DMS53 treated with DMSO at 0.1 percent for 48 hours (cell line): ENCODE measurements at regions not wholly inside any gene's neighbourhood (a gene's known extent, or its start where the extent isn't known, plus 50 kb on each side); places are given as distances from the start of the nearest gene placed in this dataset.
"Not testable (repeated sequence)": the region's sequence is repeated elsewhere in the genome, so short reads cannot be mapped to it uniquely, and the experiment has no call there.

ENCODE experiments used
- DNase-seq: peaks from one replicate; lab custom pipeline; 2025; ENCODE audit not compliant: unreplicated experiment; lab: John Stamatoyannopoulos, UW

DNA sequence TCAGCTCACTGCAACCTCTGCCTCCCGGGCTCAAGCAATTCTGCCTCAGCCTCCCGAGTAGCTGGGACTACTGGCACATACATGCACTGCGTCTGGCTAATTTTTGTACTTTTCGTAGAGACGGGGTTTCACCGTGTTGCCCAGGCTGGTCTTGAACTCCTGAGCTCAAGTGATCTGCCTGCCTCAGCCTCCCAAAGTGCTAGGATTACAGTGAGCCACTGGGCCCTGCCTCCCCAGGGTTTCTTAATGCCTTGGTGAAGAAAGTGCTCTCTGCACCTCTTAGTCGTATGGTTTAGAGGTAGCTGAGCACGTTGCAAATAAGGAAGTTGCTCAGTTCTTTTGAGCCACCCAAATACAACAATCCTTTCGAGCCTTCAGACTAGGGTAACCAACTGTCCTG is 1098.5 kb downstream of the TBC1D22A start:
- not testable (repeated sequence) for DNase-seq

DNA sequence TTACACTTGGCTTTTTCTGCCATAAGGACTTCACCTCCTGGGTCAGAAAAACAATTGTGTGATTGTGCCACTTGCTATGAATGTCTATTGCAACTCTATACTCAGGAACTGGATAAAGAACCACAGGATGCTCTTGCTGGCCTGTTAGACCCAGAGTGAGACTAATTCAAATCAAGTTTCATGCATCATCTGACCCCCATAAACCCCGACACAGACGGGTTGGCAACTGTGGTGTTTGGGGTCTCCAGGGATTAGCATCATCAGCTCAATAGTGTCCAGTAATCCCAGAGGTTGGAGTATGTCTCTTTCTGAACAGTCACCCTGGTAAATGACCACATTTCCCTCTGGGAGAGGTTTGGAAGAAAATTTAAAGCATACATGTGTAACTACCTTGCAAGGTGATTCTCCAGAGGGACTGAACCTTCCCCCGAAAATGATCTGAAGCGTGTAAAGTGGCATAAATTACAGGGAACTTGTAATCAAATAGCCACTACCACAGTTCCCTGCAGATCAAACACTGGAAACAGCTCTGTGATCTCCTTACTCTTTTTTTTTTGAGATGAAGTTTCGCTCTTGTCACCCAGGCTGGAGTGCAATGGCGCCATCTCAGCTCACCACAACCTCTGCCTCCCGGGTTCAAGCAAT is 1097.6 kb downstream of the TBC1D22A start:
- DNase-seq, result no peak

DNA sequence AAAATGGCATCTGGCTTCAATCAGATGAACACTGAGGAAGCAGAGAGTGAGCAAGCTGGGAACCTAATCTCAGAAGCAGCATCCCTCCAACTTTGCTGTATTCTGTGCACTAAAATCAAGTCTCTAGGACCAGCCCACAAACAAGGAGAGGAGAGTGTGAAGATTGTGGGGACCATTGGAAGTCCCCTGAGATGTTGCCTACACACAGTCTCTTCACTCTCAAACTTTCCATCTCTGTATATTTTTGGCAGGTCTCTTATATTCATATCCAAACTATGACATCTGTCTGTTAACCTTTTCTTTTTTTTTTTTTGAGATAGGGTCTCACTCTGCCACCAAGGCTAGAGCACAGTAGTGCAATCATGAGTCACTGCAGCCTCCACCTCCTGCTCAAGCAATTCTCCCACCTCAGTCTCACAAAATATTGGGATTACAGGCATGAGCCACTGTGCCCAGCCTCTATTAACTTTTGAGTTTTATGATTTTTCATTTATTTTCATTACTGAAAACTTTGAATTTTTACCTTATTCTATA is 1096.4 kb downstream of the TBC1D22A start:
- no peak for DNase-seq

DNA sequence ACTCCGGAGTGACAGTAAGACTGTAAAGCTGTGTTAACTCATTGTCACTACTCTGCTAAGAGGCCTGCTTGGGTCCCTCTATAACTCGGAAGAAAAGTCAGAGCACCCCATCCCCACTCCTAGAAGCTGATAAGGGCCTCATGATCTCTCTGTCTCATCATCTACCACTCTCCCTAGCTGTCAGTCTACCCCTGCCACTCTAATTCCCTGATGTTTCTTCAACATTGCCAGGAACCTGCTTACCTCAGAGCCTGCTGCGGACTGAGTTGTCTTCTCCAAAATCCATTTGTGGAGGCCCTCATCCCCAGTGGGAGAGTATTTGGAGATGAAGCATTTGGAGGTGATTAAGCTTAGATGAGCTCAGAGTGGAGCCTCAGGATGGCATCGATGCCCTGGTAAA is 1092.2 kb downstream of the TBC1D22A start:
- DNase-seq, result no peak

DNA sequence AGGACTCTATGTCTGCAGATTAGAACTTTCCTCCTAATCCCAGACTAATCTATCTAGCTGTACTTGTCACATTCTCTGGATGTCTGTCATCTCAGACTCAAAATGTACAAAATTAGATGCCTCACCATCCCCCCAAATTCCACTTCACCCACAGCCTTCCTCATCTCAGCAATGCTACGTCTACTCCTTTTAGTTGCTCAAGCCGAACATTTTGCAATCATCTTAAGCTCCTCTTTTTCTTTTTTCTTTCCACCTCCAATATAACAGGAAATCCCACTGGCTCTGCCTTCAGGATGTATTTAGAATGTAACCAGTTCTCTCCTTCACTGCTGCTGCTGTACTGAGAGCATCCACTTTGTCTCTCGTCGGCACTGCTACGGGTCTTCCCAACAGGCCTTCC is 1091.8 kb downstream of the TBC1D22A start:
- DNase-seq, result no peak

DNA sequence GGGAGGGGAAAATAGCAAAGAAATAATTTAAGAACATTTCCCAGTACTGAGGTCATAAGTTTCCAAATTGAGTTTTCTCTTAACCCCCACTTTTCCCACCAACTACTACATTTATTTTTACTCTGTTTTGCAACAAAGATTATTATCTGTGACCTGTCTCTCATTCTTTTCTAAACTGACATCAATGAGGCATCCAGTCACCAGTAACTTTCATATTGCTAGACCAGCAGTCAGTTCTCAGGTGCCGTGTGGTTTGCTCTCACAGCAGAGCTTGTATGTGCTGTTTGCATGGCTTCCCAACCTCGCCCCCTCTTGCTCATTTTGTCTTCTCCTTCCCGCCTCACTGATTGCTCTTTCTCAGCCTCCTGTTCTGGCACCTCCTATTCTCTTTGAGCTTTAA is 1091.3 kb downstream of the TBC1D22A start:
- no peak for DNase-seq

DNA sequence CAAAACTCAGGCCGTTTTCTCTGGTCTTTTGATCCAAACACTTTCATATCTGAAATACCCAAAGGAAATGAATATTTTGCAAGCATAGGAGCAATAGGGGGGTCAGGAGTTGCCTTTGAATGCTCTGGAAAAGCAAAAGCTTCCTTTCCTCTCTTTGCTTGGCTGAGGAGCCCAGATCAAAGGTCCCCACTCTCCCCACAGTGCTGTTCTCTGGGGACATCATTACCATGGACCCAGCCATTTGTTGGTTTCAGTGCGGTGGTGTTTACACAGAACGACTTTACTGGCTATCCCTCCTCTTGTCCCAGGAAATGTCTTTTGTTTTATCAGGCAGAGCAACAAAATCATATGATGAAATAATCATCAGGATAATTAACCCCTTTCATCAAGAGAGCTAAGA is 1089.1 kb downstream of the TBC1D22A start:
- DNase-seq, result no peak

DNA sequence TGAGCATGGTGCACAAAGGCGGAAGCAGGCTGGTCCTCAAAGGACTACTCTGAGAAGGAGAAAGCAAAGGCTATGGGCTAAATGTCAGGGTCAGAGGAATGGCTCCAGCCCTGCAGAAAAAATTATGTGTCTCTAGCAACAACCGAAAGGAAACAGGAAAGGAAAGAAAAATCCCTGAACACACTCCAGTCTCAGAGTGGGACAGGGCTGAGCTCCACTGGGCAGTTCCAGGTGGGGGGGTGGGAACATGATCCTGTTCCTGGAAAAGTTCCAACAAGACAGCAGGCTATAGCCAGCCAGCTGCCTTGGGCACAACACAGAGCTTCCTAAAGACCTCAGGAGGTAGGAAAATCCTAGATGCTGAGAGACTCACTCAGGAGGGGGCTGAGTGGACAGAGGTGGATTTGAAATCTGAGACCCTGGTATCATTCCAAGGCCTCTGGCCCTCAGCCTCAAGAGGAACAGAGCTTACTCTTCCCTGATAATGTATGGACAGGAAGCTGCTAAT is 1088.2 kb downstream of the TBC1D22A start:
- DNase-seq, result no peak

DNA sequence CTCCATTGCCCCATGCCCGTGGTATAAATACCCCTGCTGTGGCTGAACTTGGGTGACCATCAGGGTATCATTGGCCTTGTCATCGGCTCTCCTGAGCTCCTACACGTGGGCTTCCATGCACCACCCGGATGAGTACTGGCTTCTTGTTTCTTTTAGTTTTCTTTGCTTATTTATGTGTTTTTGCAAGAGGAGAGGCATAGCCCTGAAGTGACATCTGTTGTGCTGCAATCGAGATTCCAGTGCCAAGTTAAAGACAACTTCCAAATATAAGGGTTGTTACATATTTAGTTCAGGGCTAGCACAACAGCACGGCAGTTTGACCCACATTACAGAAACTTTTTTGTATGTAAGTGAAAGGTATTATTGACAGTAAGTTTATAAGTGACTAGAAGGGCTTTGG is 1087.1 kb downstream of the TBC1D22A start:
- no peak for DNase-seq

DNA sequence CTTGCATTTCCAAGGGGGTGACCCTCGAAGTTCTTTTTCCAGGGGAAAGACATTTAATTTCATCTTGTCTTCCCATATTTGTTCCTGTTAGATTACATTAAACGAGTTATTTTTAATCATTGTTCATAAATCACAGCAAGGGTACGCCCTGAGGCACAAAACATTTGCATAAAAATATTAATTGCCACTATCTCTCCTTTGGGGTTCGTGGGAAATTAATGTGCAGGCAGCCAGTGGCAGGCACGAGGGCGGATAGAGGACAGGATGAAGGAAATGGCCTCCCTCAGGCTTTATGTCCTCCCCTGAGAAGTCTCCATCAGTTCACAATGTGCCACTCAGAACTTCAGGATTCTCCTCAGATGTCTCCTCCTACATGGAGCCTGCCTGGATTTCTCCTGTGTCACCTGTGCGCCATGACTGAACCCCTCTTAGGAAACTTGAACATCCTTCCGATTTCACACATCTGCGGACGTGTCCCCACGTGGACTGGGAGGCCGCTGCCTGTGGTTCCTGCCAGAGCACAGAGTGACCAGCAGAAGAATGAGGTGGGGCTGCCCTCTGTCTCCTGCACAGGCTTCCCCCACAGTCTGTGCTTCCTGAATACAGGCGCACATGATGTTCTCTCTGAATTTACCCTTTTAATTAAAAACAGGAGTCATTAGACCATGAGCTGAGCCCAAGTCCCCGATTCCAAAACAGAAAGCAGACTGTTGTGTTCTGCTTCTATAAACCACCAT is 1085.9 kb downstream of the TBC1D22A start:
- no peak for DNase-seq

DNA sequence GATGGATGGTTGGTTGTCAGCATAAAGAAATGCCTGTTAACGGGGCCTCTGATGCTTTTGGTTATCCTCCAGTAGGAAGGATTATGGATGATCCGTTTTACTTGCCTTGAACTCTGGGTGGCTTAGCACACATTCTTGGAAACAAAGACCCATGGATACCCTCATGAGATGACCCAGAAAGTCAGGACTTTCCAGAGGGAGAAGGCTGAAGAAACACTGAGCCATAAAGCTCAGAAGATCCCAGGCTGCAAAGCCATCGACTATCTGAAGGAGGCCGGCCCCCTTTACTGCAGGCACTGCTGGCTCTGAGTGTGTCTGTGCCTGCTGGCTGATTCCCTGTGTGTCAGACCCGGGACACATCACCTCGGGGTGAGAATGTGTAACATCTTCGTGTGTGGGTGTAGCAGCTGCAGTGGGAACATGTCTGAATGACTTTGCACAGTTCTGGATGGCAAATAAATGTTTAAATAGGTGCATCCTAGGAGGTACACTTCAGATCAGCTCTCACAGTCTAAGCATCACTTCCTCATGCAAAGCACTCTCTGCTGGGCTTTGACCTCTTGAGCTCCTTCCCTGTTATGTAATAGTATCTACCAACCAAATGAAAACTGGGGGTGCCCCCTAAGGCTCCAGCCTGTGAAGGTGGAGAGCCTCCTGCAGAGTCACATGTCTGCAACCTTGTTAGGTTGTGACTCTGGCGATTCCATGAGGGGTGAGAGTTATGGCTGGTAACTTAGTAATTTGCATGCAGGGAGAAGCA is 1084.9 kb downstream of the TBC1D22A start:
- no peak for DNase-seq

DNA sequence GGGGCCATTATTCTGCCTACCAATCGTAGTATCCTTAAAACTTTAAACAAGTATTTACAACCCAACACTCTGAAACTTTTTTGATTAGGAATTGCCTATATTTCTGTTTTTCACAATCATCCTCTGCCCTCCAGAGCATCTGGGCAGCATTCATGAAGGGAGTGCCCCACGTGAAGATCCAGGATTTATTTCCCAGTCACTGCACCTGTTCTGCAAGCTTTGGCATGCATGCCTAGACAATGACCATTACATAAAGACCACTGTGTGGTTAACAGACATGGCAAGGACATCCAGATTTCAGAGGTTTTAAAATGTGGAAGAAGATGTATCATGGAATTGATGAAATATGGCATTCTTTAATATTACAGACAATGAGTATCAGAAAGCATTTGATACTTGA is 1083.8 kb downstream of the TBC1D22A start:
- no peak for DNase-seq

DNA sequence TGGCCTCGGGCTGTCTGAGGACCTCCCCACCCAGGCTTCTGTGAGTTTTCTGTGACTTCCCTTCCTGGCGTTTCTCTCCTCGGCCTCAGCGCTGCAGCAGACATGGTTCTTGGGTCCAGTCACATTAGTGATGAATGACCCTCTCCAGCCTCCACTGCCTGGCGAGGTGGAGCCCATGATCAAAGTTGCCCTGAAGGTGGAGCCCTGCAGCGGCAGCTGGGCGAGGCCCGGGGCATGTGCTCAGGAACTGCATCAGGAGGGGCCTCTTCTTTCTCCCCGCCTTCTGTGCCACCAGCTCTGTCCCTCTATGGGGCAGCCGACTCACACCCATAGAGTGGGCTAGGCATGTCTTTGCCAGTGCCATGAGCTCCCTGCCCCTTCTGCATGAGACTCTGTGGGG is 1079.7 kb downstream of the TBC1D22A start:
- DNase-seq, result no peak

DNA sequence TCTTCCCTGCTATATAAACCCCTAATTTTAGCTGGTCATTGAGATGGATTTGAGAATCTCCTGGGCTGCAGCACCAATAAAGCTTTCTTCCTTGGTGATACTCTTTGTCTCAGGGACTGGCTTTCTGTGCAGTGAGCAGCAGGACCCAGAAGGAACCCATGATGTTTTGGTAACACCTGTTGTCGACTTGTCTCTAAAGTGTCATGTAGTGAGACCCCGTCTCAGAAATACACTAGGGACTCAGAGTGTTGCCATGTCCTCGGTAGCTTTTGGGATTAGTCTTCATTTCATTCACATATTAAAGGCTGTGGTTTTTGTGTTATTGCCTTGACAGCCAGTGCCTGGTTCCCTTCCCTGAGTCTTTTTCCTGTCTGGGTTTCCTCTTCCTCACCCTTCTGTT is 1078.7 kb downstream of the TBC1D22A start:
- no peak for DNase-seq

DNA sequence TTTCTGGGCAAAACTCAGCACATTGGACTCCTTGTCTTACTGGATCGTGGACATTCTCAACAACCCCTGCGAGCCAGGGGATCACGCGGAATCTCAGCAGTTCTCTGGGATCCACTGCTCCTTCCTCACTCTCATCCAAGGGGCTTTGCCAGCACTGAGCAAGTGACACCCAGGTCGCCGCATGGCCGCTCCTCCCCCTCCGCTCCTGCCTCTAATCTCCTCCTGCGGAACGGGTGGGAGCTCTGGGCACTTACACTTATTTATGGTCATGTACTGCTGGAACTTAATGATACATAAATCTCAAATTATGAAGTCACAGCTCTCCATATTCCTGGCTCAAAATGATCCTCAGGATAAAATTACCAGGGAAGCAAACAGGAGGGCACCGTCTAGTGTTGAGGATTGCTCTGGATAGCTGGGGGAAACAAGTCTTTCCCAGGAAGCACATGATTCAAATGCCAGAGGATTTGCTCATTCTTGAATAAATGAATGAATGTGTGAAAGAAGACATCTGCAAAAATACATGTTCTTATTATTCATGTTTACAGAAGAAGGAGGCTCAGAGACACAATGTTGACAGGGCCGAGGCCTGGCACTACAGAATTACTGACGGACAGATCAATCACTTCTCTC is 1077.3 kb downstream of the TBC1D22A start:
- DNase-seq, result no peak

DNA sequence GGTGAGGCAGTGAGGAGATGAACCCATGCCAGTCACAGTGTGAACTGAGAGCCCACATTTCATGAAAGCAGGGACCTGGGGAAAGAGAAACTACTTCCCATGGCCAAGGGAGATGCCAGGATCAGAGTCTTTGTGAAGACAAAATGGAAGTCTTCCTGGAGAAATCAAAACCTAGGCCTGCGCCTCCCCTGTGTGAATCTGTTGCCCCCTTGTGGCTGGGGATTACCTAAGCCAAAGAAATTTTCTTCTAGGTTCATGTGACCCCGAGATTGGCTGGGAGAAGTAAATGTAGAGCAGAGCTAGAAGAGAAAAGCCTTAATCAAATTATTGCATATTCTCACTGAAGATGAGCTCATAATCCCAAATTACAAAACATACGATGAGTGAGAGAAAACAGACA is 1075.3 kb downstream of the TBC1D22A start:
- DNase-seq, result no peak

DNA sequence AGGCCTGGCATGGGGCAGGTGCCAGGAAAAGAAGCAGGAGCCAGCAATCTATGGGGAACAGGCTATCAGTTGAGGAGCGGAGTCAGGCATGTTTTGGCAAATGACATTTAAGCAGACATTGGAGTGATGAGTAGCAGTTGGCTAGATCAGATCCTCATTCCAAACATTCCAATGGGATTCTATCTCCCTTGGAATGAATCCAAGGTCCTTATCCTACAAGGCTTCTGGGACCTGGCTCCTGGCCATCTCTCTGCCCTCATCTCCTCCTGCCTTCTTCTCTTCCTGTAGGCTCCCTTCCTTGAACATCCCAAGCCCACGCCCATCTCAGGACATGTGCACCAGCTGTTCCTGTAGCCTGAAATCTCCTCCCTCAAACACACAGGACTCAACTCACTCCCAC is 1074.5 kb downstream of the TBC1D22A start:
- no peak for DNase-seq

DNA sequence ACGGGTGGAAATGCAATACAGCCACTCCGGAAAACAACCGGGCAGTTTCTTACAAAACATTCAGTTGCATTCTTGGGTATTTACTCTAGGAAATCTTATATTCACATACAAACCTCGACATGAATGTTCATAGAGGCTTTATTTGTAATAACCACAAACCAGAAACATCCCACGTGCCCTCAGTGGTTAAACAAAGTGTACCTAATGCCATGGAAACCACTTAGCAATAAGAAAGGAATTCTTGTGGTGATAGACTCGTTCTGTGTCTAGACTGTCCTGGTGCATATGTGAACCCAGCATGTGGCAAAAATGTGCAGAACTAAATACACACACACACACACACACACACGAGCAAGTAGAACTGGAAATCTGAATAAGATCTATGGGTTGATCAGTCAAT is 1073.3 kb downstream of the TBC1D22A start:
- DNase-seq, result no peak

DNA sequence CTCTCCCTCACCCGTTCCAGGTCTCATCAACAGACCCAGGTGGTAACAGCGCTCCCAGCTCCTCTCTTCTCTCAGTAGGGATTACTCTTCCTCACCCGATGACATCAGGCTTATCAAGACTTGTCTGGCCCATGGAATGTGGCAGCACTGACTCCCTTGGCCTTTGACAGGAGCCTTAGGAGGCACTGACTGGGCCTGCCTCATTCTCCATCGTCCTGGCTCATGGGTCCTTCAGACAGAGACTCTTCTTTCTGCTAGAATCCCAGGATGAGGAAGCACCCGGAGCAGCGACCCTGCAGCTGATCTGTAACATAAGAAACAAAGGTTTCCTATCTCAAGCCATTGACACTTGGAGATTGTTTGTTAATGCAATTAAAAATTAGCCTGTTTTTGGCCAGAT is 1063.6 kb downstream of the TBC1D22A start:
- DNase-seq, result no peak

DNA sequence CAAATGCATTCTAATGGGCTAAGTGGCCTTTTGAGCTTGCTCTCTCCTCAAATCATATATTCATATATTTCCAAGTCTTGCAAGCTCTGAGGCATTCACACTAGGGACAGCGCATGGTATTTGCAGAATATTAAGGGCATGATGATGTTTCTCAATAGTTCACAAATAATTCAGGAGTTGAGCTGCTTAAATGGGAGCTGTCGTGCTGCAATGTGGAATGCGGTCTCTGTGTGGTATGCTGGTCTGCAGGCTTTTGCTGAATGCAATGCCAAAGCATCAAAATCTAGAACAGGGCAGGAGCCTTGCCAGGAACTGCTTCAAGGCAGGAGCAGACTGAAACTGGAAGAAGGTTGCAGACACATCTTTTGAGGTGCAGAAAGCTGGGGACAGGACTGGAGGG is 1060.0 kb downstream of the TBC1D22A start:
- DNase-seq, result no peak

DNA sequence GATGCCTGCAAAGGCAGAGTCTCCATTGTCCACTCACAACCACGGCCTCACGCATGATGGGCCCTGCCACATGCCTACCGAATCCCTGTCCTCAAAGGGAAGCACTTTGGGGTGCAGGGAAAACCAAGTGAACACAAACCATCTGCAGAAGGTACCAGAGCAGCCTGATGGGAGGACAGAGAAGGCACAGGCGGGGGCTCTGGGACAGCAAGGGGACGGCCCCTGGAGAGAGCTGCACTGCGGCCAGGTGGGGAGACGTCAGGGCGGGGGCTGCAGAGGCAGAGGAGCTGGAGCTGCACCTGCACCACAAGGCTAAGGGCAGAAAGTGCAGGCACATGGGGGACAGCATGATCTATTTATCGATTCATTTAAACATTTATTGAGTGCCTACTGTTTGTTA is 1056.0 kb downstream of the TBC1D22A start:
- no peak for DNase-seq
